ENCODE measurements at regions not wholly inside any gene's neighbourhood (a gene's known extent, or its start where the extent isn't known, plus 50 kb on each side); places are given as distances from the start of the nearest gene placed in this dataset.
"Not testable (repeated sequence)": the region's sequence is repeated elsewhere in the genome, so short reads cannot be mapped to it uniquely, and the experiment has no call there.

GRCh38 chr1:38153066-38153777, 106.6 kb upstream of the POU3F1 start:
- no peak for DNase-seq (ENCODE audit: insufficient read length, low spot score)
- FAIRE-seq: no peak
- TF ChIP-seq TAF1 (IDR thresholded peaks at IDR 0.05; ENCODE audit: low read depth, low read length) (no peak), POLR2AphosphoS5 (IDR thresholded peaks at IDR 0.05; ENCODE audit: low read depth, low read length) (no peak), POU2F2 (IDR thresholded peaks at IDR 0.05; ENCODE audit: low read depth, low read length) (no peak), PAX5 (IDR thresholded peaks at IDR 0.05; ENCODE audit: insufficient read depth, low read length, severe bottlenecking) (no peak), SPI1 (IDR thresholded peaks at IDR 0.05; ENCODE audit: low read depth, low read length) (no peak), POLR2A (IDR thresholded peaks at IDR 0.05; ENCODE audit: low read depth, low read length) (no peak)

GRCh38 chr1:38152351-38153065, 105.9 kb upstream of the POU3F1 start:
- DNase-seq (ENCODE audit: insufficient read length, low spot score): no peak
- peak; percentile 70 for FAIRE-seq

GRCh38 chr1:38151399-38151798, 104.8 kb upstream of the POU3F1 start:
- no peak for FAIRE-seq
- TF ChIP-seq TAF1 (IDR thresholded peaks at IDR 0.05; ENCODE audit: low read depth, low read length) (no peak), POLR2AphosphoS5 (IDR thresholded peaks at IDR 0.05; ENCODE audit: low read depth, low read length) (no peak), SPI1 (IDR thresholded peaks at IDR 0.05; ENCODE audit: low read depth, low read length) (no peak), POLR2A (IDR thresholded peaks at IDR 0.05; ENCODE audit: low read depth, low read length) (no peak), PAX5 (IDR thresholded peaks at IDR 0.05; ENCODE audit: insufficient read depth, low read length, severe bottlenecking) (no peak), POU2F2 (IDR thresholded peaks at IDR 0.05; ENCODE audit: low read depth, low read length) (no peak)
- DNase-seq (ENCODE audit: insufficient read length, low spot score): no peak

More at GRCh38 chr1:38152351-38153065, 105.9 kb upstream of the POU3F1 start:
- TF ChIP-seq PAX5 (IDR thresholded peaks at IDR 0.05; ENCODE audit: insufficient read depth, low read length, severe bottlenecking) (no peak), POLR2A (IDR thresholded peaks at IDR 0.05; ENCODE audit: low read depth, low read length) (no peak), POU2F2 (IDR thresholded peaks at IDR 0.05; ENCODE audit: low read depth, low read length) (no peak), SPI1 (IDR thresholded peaks at IDR 0.05; ENCODE audit: low read depth, low read length) (no peak), TAF1 (IDR thresholded peaks at IDR 0.05; ENCODE audit: low read depth, low read length) (no peak), POLR2AphosphoS5 (IDR thresholded peaks at IDR 0.05; ENCODE audit: low read depth, low read length) (no peak)

GRCh38 chr1:38146079-38146478, 99.5 kb upstream of the POU3F1 start:
- DNase-seq (ENCODE audit: insufficient read length, low spot score); FAIRE-seq: not testable (repeated sequence)

- TF ChIP-seq POU2F2 (IDR thresholded peaks at IDR 0.05; ENCODE audit: low read depth, low read length): no peak
- no peak for TF ChIP-seq TAF1 (IDR thresholded peaks at IDR 0.05; ENCODE audit: low read depth, low read length)
- TF ChIP-seq POLR2AphosphoS5 (IDR thresholded peaks at IDR 0.05; ENCODE audit: low read depth, low read length): no peak
- TF ChIP-seq PAX5 (IDR thresholded peaks at IDR 0.05; ENCODE audit: insufficient read depth, low read length, severe bottlenecking): no peak
- no peak for TF ChIP-seq POLR2A (IDR thresholded peaks at IDR 0.05; ENCODE audit: low read depth, low read length)
- TF ChIP-seq SPI1 (IDR thresholded peaks at IDR 0.05; ENCODE audit: low read depth, low read length): no peak
- DNase-seq (ENCODE audit: insufficient read length, low spot score) (no peak), FAIRE-seq (no peak)
Measured at GRCh38 chr1:38142606-38143005, 96.0 kb upstream of the POU3F1 start.

- TF ChIP-seq POLR2A (IDR thresholded peaks at IDR 0.05; ENCODE audit: low read depth, low read length) (no peak), POLR2AphosphoS5 (IDR thresholded peaks at IDR 0.05; ENCODE audit: low read depth, low read length) (no peak), SPI1 (IDR thresholded peaks at IDR 0.05; ENCODE audit: low read depth, low read length) (no peak), TAF1 (IDR thresholded peaks at IDR 0.05; ENCODE audit: low read depth, low read length) (no peak), PAX5 (IDR thresholded peaks at IDR 0.05; ENCODE audit: insufficient read depth, low read length, severe bottlenecking) (no peak), POU2F2 (IDR thresholded peaks at IDR 0.05; ENCODE audit: low read depth, low read length) (no peak)
- no peak for DNase-seq (ENCODE audit: insufficient read length, low spot score)
- FAIRE-seq: no peak
Measured at GRCh38 chr1:38141483-38141882, 94.9 kb upstream of the POU3F1 start.

GRCh38 chr1:38139738-38140487, 93.3 kb upstream of the POU3F1 start:
- TF ChIP-seq POU2F2 (IDR thresholded peaks at IDR 0.05; ENCODE audit: low read depth, low read length) (no peak), SPI1 (IDR thresholded peaks at IDR 0.05; ENCODE audit: low read depth, low read length) (no peak), PAX5 (IDR thresholded peaks at IDR 0.05; ENCODE audit: insufficient read depth, low read length, severe bottlenecking) (no peak), TAF1 (IDR thresholded peaks at IDR 0.05; ENCODE audit: low read depth, low read length) (no peak), POLR2A (IDR thresholded peaks at IDR 0.05; ENCODE audit: low read depth, low read length) (no peak), POLR2AphosphoS5 (IDR thresholded peaks at IDR 0.05; ENCODE audit: low read depth, low read length) (no peak)
- DNase-seq (ENCODE audit: insufficient read length, low spot score) (no peak), FAIRE-seq (no peak)

GRCh38 chr1:38138498-38139233, 92.1 kb upstream of the POU3F1 start:
- DNase-seq (ENCODE audit: insufficient read length, low spot score) (no peak), FAIRE-seq (no peak)
- no peak for TF ChIP-seq POLR2A (IDR thresholded peaks at IDR 0.05; ENCODE audit: low read depth, low read length)
- TF ChIP-seq PAX5 (IDR thresholded peaks at IDR 0.05; ENCODE audit: insufficient read depth, low read length, severe bottlenecking): no peak
- no peak for TF ChIP-seq SPI1 (IDR thresholded peaks at IDR 0.05; ENCODE audit: low read depth, low read length)
- no peak for TF ChIP-seq TAF1 (IDR thresholded peaks at IDR 0.05; ENCODE audit: low read depth, low read length)

- TF ChIP-seq POLR2AphosphoS5 (IDR thresholded peaks at IDR 0.05; ENCODE audit: low read depth, low read length) (no peak), TAF1 (IDR thresholded peaks at IDR 0.05; ENCODE audit: low read depth, low read length) (no peak), POU2F2 (IDR thresholded peaks at IDR 0.05; ENCODE audit: low read depth, low read length) (no peak), POLR2A (IDR thresholded peaks at IDR 0.05; ENCODE audit: low read depth, low read length) (no peak), SPI1 (IDR thresholded peaks at IDR 0.05; ENCODE audit: low read depth, low read length) (no peak), PAX5 (IDR thresholded peaks at IDR 0.05; ENCODE audit: insufficient read depth, low read length, severe bottlenecking) (no peak)
- FAIRE-seq (no peak), DNase-seq (ENCODE audit: insufficient read length, low spot score) (no peak)
Measured at GRCh38 chr1:38137164-38137563, 90.6 kb upstream of the POU3F1 start.

Measured in GM12891 (cell line).